GM12878 (cell line): ENCODE measurements at regions not wholly inside any gene's neighbourhood (a gene's known extent, or its start where the extent isn't known, plus 50 kb on each side); places are given as distances from the start of the nearest gene placed in this dataset.
A peak's percentile ranks its signal among the peaks of the same experiment; 100 is the strongest.

ENCODE experiments used
- ATAC-seq: fragments of 200-7000 bp; cut with Tn5 transposase; 3 replicates; pipeline ENCODE4 v1.9.1; 2020; ENCODE audit warnings: mild to moderate bottlenecking, moderate library complexity
- BruUV-seq: library from RNA; stranded (reverse); fragments of 400-500 nt; replicated peaks from 2 replicates; lab custom pipeline; 2021; lab: Mats Ljungman, UMichigan
- CTCF ChIA-PET: fragments of 300-600 bp; sonication (Branson Sonifier 250); formaldehyde crosslinking; extraction: SDS; loops from one replicate; lab custom pipeline; 2021; ENCODE audit warnings: inconsistent platforms; lab: Yijun Ruan, JAX
- POLR2A ChIA-PET: fragments of 350-600 bp; formaldehyde crosslinking; extraction: SDS; loops from one replicate; lab custom pipeline; 2021; ENCODE audit warnings: inconsistent platforms; lab: Charles Lee
- RAD21 ChIA-PET: fragments of 300-600 bp; sonication (Branson Sonifier 250); formaldehyde crosslinking; loops from one replicate; lab custom pipeline; 2023; ENCODE audit warnings: antibody characterized with exemption; ENCODE audit not compliant: unreplicated experiment; lab: Charles Lee
- SMC1A ChIA-PET: fragments of 300-600 bp; sonication (Branson Sonifier 250); formaldehyde crosslinking; loops from one replicate; lab custom pipeline; 2023; ENCODE audit not compliant: unreplicated experiment, uncharacterized antibody; lab: Charles Lee
- DNase-seq: peaks from one replicate; pipeline ENCODE4 v3.0.0-alpha.2; 2011; ENCODE audit warnings: low read depth, low spot score
- FAIRE-seq: peaks from 3 replicates; lab custom pipeline; 2011; peaks lifted over from hg19 to GRCh38; lab: Jason Lieb, UNC
- H2AFZ ChIP-seq: 2 replicates; pipeline ENCODE4 v1.6.0; 2011; ENCODE audit warnings: low read depth, low read length, control low read depth; ENCODE audit not compliant: control insufficient read depth
- H3K27ac ChIP-seq: 2 replicates; pipeline ENCODE4 v1.5.1; 2011; ENCODE audit warnings: control low read depth; ENCODE audit not compliant: control insufficient read depth, insufficient read depth
- H3K27me3 ChIP-seq, 2 experiments: replicated peaks in 1 of 2; 2 replicates each; pipeline versions ENCODE4 v1.6.0 to v1.6.1; 2011; ENCODE audit warnings: low read length in 1 of 2; ENCODE audit not compliant: control insufficient read depth in 2 of 2, insufficient read depth in 2 of 2
- H3K36me3 ChIP-seq, 2 experiments: 2 replicates each; pipeline ENCODE4 v1.5.1; 2011; ENCODE audit warnings: low read length in 1 of 2; ENCODE audit not compliant: control insufficient read depth in 2 of 2, insufficient read depth in 2 of 2
- H3K4me1 ChIP-seq: 2 replicates; pipeline ENCODE4 v1.6.1; 2011; ENCODE audit warnings: mild to moderate bottlenecking, low read length, moderate library complexity, mixed read lengths; ENCODE audit not compliant: control insufficient read depth, insufficient read depth
- H3K4me2 ChIP-seq: 2 replicates; pipeline ENCODE4 v1.6.0; 2011; ENCODE audit warnings: control low read depth; ENCODE audit not compliant: control insufficient read depth, insufficient read depth
- H3K4me3 ChIP-seq: fragments of 200-600 bp; sonication (generic); 2 replicates; pipeline ENCODE4 v1.5.1; 2016
- H3K79me2 ChIP-seq: 2 replicates; pipeline ENCODE4 v1.6.0; 2011; ENCODE audit warnings: low read length; ENCODE audit not compliant: control insufficient read depth, insufficient read depth
- H3K9ac ChIP-seq: 2 replicates; pipeline ENCODE4 v1.8.0; 2011; ENCODE audit warnings: low read length, control low read depth, mixed read lengths; ENCODE audit not compliant: control insufficient read depth, insufficient read depth
- H3K9me3 ChIP-seq: replicated peaks from 3 replicates; pipeline ENCODE4 v1.5.1; 2011; ENCODE audit warnings: mild to moderate bottlenecking, low read length; ENCODE audit not compliant: control insufficient read depth, insufficient read depth
- H4K20me1 ChIP-seq: 2 replicates; pipeline ENCODE4 v1.6.0; 2011; ENCODE audit not compliant: control insufficient read depth, insufficient read depth
- BMI1 ChIP-seq: fragments of 450-650 bp; IDR thresholded peaks from 2 replicates; pipeline ENCODE4 v1.6.1; 2016; ENCODE audit warnings: mild to moderate bottlenecking, moderate library complexity, borderline replicate concordance
- CHD2 ChIP-seq: IDR thresholded peaks from 2 replicates; pipeline ENCODE4 v1.6.1; 2011; ENCODE audit warnings: low read depth, low read length, improper control_type of control experiment, borderline replicate concordance
- FOS ChIP-seq: IDR thresholded peaks from 3 replicates; pipeline ENCODE4 v1.6.1; 2011; ENCODE audit warnings: borderline replicate concordance; ENCODE audit not compliant: insufficient read length; ENCODE audit errors: extremely low read depth
- KDM1A ChIP-seq: fragments of 200-600 bp; sonication (generic); IDR thresholded peaks from 2 replicates; pipeline ENCODE4 v1.6.1; 2016; ENCODE audit warnings: borderline replicate concordance
- MYB ChIP-seq: fragments of 150-350 bp; IDR thresholded peaks from 2 replicates; pipeline ENCODE4 v1.6.1; 2014; ENCODE audit warnings: mild to moderate bottlenecking, low read depth, low read length, borderline replicate concordance
- POU2F2 ChIP-seq: IDR thresholded peaks from 3 replicates; pipeline ENCODE4 v1.6.1; 2011; ENCODE audit warnings: low read depth, mild to moderate bottlenecking, low read length, borderline replicate concordance
- SKIL ChIP-seq: fragments of 450-650 bp; IDR thresholded peaks from 2 replicates; pipeline ENCODE4 v1.6.1; 2017; ENCODE audit warnings: mild to moderate bottlenecking, low read depth, inconsistent platforms; ENCODE audit not compliant: poor library complexity, severe bottlenecking
- SMAD1 ChIP-seq: fragments of 450-650 bp; IDR thresholded peaks from 2 replicates; pipeline ENCODE4 v1.6.1; 2018; ENCODE audit warnings: mild to moderate bottlenecking, low read depth; ENCODE audit not compliant: partially characterized antibody
- SMARCA5 ChIP-seq: fragments of 450-650 bp; IDR thresholded peaks from 2 replicates; pipeline ENCODE4 v1.6.1; 2017; ENCODE audit warnings: mild to moderate bottlenecking
- SREBF1 ChIP-seq: IDR thresholded peaks from 2 replicates; pipeline ENCODE4 v1.6.1; 2012; ENCODE audit warnings: mild to moderate bottlenecking, low read length
- TCF3 ChIP-seq: IDR thresholded peaks from 2 replicates; pipeline ENCODE4 v1.6.1; 2012; ENCODE audit warnings: low read depth, mild to moderate bottlenecking, low read length, borderline replicate concordance; ENCODE audit not compliant: insufficient read depth
- ZBTB4 ChIP-seq: fragments of 450-650 bp; formaldehyde crosslinking; IDR thresholded peaks from 2 replicates; pipeline ENCODE4 v1.4.0; 2022; ENCODE audit warnings: mild to moderate bottlenecking, moderate library complexity
- ZBTB40 ChIP-seq: fragments of 450-650 bp; IDR thresholded peaks from 2 replicates; pipeline ENCODE4 v1.6.1; 2016; ENCODE audit warnings: mild to moderate bottlenecking, moderate library complexity, borderline replicate concordance
- WGBS: methylation state at CpG from one replicate; pipeline ENCODE4 v1.1.6; 2016; ENCODE audit warnings: low lambda C conversion rate; ENCODE audit not compliant: insufficient replicate concordance, insufficient coverage; ENCODE audit errors: missing lambda C conversion rate; 5-methylcytosine and 5-hydroxymethylcytosine counted together
- in situ Hi-C: fragments of 300-500 bp; cut with MboI; formaldehyde crosslinking; loops from 9 replicates; pipeline ENCODE4 v1.14.3; 2018; ENCODE audit warnings: mixed read lengths
- intact Hi-C: fragments of 100-400 bp; cut with micrococcal nuclease; formaldehyde crosslinking; loops from one replicate; pipeline ENCODE4 v1.14.2; 2022; ENCODE audit not compliant: unreplicated experiment

- 29% methylated on average over 5 of the region's 5 CpGs for WGBS
- no peaks in the 10 kb centered on the region for H3K4me1 ChIP-seq
- ChIA-PET RAD21 (no interaction called here), SMC1A (no interaction called here), CTCF (no interaction called here), POLR2A (no interaction called here)
- intact Hi-C loops (no loop called here), in situ Hi-C loops (no loop called here)
- no peak overlapping the region for H3K4me2 ChIP-seq
- ATAC-seq (peak; percentile 59), FAIRE-seq (peak; percentile 62), DNase-seq (no peak)
- no peak for TF ChIP-seq SMARCA5
- no peak for TF ChIP-seq BMI1
- no peak for TF ChIP-seq MYB
- TF ChIP-seq TCF3: no peak
- no peak for TF ChIP-seq SMAD1
- TF ChIP-seq POU2F2: no peak
- TF ChIP-seq SKIL: no peak
- TF ChIP-seq FOS: no peak
- no peak for TF ChIP-seq ZBTB4 (CRISPR knock-in tag)
- TF ChIP-seq CHD2: no peak
- no peak for TF ChIP-seq KDM1A
- TF ChIP-seq SREBF1: no peak
- TF ChIP-seq ZBTB40: no peak
- H3K79me2 ChIP-seq: no peaks in the 10 kb centered on the region
- no peak overlapping the region for H3K4me3 ChIP-seq
- no peaks in the 10 kb centered on the region; the same call in 2 of the 3 replicates for H3K9me3 ChIP-seq
- H4K20me1 ChIP-seq: no peaks in the 10 kb centered on the region; the same call in 1 of the 2 replicates
- no peaks in the 10 kb centered on the region for H3K27me3 ChIP-seq
- H3K9ac ChIP-seq: no peak overlapping the region
- H3K27ac ChIP-seq: no peak overlapping the region
- no peaks in the 10 kb centered on the region for H3K36me3 ChIP-seq
- no peak overlapping the region for H2AFZ ChIP-seq
- no TSS peak for BruUV-seq
These were observed 209.9 kb downstream of the COL4A1 start for GRCh38 chr13:110097013-110097412.
